ENCODE measurements at regions not wholly inside any gene's neighbourhood (a gene's known extent, or its start where the extent isn't known, plus 50 kb on each side); places are given as distances from the start of the nearest gene placed in this dataset.

DNA sequence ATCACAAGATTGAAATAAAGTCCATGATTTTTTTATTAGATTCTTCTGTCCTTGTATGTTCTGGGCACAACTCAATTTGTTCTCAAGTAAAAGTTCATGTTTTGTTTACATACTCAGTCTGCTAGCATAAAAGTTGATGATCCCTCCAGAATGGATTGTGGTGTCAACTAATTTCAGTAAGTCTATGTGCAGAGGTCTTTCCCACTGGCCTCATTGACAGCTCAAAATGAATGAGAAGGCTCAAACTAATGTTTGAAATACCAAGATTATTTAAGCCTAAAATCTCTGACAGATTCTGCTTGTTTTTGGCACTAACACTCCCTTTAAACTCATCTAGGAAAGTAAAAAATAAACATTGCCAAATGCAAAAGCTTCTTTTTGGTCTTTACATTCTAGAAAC is 561.2 kb upstream of the CNTNAP5 start:
- Mint-ChIP-seq H3K27ac (ENCODE audit: unreplicated experiment) (no peak overlapping the region), H3K36me3 (ENCODE audit: unreplicated experiment) (peaks cover 4% of the 10 kb centered on the region), H3K4me1 (ENCODE audit: low read depth, unreplicated experiment) (no peaks in the 10 kb centered on the region), H3K9me3 (ENCODE audit: unreplicated experiment) (no peaks in the 10 kb centered on the region), H3K4me3 (ENCODE audit: unreplicated experiment) (no peak overlapping the region), H3K27me3 (ENCODE audit: unreplicated experiment) (no peaks in the 10 kb centered on the region)
- TF ChIP-seq, protein P1, sequence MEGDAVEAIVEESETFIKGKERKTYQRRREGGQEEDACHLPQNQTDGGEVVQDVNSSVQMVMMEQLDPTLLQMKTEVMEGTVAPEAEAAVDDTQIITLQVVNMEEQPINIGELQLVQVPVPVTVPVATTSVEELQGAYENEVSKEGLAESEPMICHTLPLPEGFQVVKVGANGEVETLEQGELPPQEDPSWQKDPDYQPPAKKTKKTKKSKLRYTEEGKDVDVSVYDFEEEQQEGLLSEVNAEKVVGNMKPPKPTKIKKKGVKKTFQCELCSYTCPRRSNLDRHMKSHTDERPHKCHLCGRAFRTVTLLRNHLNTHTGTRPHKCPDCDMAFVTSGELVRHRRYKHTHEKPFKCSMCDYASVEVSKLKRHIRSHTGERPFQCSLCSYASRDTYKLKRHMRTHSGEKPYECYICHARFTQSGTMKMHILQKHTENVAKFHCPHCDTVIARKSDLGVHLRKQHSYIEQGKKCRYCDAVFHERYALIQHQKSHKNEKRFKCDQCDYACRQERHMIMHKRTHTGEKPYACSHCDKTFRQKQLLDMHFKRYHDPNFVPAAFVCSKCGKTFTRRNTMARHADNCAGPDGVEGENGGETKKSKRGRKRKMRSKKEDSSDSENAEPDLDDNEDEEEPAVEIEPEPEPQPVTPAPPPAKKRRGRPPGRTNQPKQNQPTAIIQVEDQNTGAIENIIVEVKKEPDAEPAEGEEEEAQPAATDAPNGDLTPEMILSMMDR (IDR thresholded peaks at IDR 0.05; ENCODE audit: partially characterized antibody, unreplicated experiment): no peak
- DNase-seq: no peak

DNA sequence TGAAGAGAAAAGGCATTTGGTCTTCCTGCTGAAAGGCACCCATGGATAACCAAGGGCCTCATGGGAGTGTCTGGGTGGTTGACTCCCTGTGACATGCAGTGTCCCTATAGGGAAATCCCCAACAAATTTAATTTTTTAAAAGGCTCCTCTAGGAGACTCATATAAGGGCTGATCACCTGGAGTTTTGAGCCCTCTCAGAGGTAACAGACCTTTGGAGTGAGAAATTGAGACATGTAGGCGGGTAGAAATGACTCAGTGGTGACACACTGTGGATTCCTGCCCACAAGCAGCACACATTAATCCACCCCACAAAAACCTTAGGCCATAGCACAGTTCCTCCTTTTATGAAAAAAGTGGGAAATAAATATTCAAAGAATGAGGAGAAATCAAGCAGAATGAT is 557.0 kb upstream of the CNTNAP5 start:
- Mint-ChIP-seq H3K27ac (ENCODE audit: unreplicated experiment) (no peak overlapping the region), H3K36me3 (ENCODE audit: unreplicated experiment) (peaks cover 9% of the 10 kb centered on the region), H3K9me3 (ENCODE audit: unreplicated experiment) (no peaks in the 10 kb centered on the region), H3K4me1 (ENCODE audit: low read depth, unreplicated experiment) (no peaks in the 10 kb centered on the region), H3K4me3 (ENCODE audit: unreplicated experiment) (no peak overlapping the region), H3K27me3 (ENCODE audit: unreplicated experiment) (no peaks in the 10 kb centered on the region)
- TF ChIP-seq, protein P1 (IDR thresholded peaks at IDR 0.05; ENCODE audit: partially characterized antibody, unreplicated experiment): no peak
- DNase-seq: no peak

DNA sequence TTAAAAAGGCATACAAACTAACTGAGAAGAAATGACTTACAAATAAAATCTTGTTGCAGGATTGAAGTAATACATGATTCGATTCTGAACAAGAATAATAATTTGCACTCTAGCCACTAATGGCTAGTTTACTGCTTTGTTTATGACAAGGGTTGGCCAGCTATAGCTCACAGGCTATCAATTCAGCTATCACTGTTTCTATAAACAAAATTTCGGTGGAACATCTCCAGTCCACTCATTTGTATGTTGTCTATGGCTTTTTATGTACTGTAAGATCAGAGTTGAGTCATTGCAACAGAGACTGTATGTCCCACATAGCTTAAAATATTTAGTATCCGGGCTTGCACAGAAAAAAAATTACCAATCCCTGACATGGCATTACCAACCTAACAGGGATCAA is 543.7 kb upstream of the CNTNAP5 start:
- no peak overlapping the region for H3K27ac Mint-ChIP-seq (ENCODE audit: unreplicated experiment)
- H3K4me1 Mint-ChIP-seq (ENCODE audit: low read depth, unreplicated experiment): no peaks in the 10 kb centered on the region
- no peak for DNase-seq
- H3K4me3 Mint-ChIP-seq (ENCODE audit: unreplicated experiment): no peak overlapping the region
- no peaks in the 10 kb centered on the region for H3K9me3 Mint-ChIP-seq (ENCODE audit: unreplicated experiment)
- H3K27me3 Mint-ChIP-seq (ENCODE audit: unreplicated experiment): no peaks in the 10 kb centered on the region
- TF ChIP-seq, protein P1 (IDR thresholded peaks at IDR 0.05; ENCODE audit: partially characterized antibody, unreplicated experiment): no peak
- no peaks in the 10 kb centered on the region for H3K36me3 Mint-ChIP-seq (ENCODE audit: unreplicated experiment)

DNA sequence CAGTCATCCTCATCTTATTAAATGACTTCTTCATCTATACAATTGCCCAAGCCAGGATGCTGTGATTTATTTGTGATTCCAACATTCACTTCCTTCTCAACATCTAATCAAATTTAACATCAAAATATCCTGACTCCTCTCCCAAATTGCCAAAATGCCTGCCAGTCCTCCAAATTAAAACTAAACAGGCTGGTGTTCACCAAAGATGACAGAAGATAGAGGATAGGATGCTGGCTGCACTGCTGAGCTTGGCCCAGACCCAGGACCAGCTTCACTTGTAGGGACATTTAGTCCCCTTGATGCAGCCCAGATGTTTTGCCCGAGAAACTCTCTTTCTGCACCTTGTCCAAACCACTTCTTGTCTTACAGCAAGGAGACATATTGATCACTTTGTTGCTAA is 540.0 kb upstream of the CNTNAP5 start:
- Mint-ChIP-seq H3K4me1 (ENCODE audit: low read depth, unreplicated experiment) (no peaks in the 10 kb centered on the region), H3K27me3 (ENCODE audit: unreplicated experiment) (no peaks in the 10 kb centered on the region), H3K9me3 (ENCODE audit: unreplicated experiment) (no peaks in the 10 kb centered on the region), H3K36me3 (ENCODE audit: unreplicated experiment) (no peaks in the 10 kb centered on the region), H3K4me3 (ENCODE audit: unreplicated experiment) (no peak overlapping the region), H3K27ac (ENCODE audit: unreplicated experiment) (no peak overlapping the region)
- TF ChIP-seq, protein P1 (IDR thresholded peaks at IDR 0.05; ENCODE audit: partially characterized antibody, unreplicated experiment): no peak
- no peak for DNase-seq

DNA sequence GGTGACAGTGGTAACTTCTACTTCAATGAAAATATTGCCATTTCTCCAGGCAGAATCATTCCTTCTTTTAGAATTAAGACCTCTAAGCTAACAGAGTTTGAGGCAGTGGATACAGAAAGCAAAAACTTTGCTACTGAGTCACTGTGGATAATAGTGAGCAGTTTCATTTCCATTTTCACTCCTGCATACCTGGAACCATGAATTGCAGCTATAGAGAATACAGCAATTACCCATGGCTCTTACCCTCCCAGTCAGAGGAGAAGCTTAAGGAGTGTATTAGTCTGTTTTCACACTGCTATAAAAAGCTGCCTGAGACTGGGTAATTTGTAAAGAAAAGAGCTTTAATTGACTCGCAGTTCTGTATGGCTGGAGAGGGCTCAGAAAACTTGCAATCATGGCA is 531.4 kb upstream of the CNTNAP5 start:
- Mint-ChIP-seq H3K9me3 (ENCODE audit: unreplicated experiment) (no peaks in the 10 kb centered on the region), H3K27me3 (ENCODE audit: unreplicated experiment) (no peaks in the 10 kb centered on the region), H3K4me1 (ENCODE audit: low read depth, unreplicated experiment) (no peaks in the 10 kb centered on the region), H3K4me3 (ENCODE audit: unreplicated experiment) (no peak overlapping the region), H3K36me3 (ENCODE audit: unreplicated experiment) (no peaks in the 10 kb centered on the region), H3K27ac (ENCODE audit: unreplicated experiment) (no peak overlapping the region)
- TF ChIP-seq, protein P1 (IDR thresholded peaks at IDR 0.05; ENCODE audit: partially characterized antibody, unreplicated experiment): no peak
- no peak for DNase-seq
